ENCODE measurements at regions not wholly inside any gene's neighbourhood (a gene's known extent, or its start where the extent isn't known, plus 50 kb on each side); places are given as distances from the start of the nearest gene placed in this dataset.

GRCh38 chr3:44050867-44051266, 190.8 kb upstream of the TOPAZ1 start:
- no peak overlapping the region for H3K4me3 ChIP-seq
- intact Hi-C loops (cut with micrococcal nuclease; ENCODE audit: unreplicated experiment) (no loop called here), in situ Hi-C loops (cut with MboI) (no loop called here)
- H3K27ac ChIP-seq (ENCODE audit: control insufficient read depth, insufficient read depth), result no peak overlapping the region
- no peaks in the 10 kb centered on the region; the same call in 2 of the 3 replicates for H3K9me3 ChIP-seq (replicated peaks; ENCODE audit: control insufficient read depth, insufficient read depth, low read length)
- H3K4me1 ChIP-seq (ENCODE audit: control insufficient read depth, insufficient read depth, low read length), result peaks cover 32% of the 10 kb centered on the region
- H3K27me3 ChIP-seq (replicated peaks in 1 of 2; ENCODE audit: control insufficient read depth in 2 of 2, insufficient read depth in 2 of 2, low read length in 1 of 2), result no peaks in the 10 kb centered on the region
- no peaks in the 10 kb centered on the region for H4K20me1 ChIP-seq (ENCODE audit: control insufficient read depth, insufficient read depth)
- ChIA-PET RAD21 (ENCODE audit: unreplicated experiment) (interaction anchor here (0.7 to 2.3 kb wide), 5 partner anchors 8 to 54 kb away, joined by 3 to 8 read pairs (median 4); no protein-coding TSS in a partner anchor), CTCF (interaction anchor here (0.7 kb wide), 1 partner anchor 9 kb away, joined by 3 read pairs; no protein-coding TSS in a partner anchor), POLR2A (interaction anchor here (0.6 to 1.1 kb wide), 3 partner anchors 14 to 49 kb away, joined by 3 to 8 read pairs (median 3); no protein-coding TSS in a partner anchor), SMC1A (ENCODE audit: uncharacterized antibody, unreplicated experiment) (interaction anchor here (1.0 to 1.7 kb wide), 4 partner anchors 10 to 53 kb away, joined by 3 to 4 read pairs (median 4); no protein-coding TSS in a partner anchor)
- TF ChIP-seq RUNX3 (IDR thresholded peaks at IDR 0.05; ENCODE audit: low read length) (peak; percentile 52), RAD51 (IDR thresholded peaks at IDR 0.05) (no peak)
- H3K36me3 ChIP-seq (ENCODE audit: control insufficient read depth in 2 of 2, insufficient read depth in 2 of 2, low read length in 1 of 2), result peaks cover 0 to 4% of the 10 kb centered on the region in 2 experiments; a peak in 2 of 4 replicates
- H3K4me2 ChIP-seq (ENCODE audit: control insufficient read depth, insufficient read depth), result no peak overlapping the region
- WGBS (ENCODE audit: insufficient coverage, insufficient replicate concordance, low lambda C conversion rate, missing lambda C conversion rate), result 58% methylated on average over 2 of the region's 3 CpGs
- H3K79me2 ChIP-seq (ENCODE audit: control insufficient read depth, insufficient read depth, low read length), result peaks cover 25% of the 10 kb centered on the region
- DNase-seq (ENCODE audit: low read depth, low spot score) (no peak), ATAC-seq (no peak), FAIRE-seq (no peak)
- no peak overlapping the region for H3K9ac ChIP-seq (ENCODE audit: control insufficient read depth, insufficient read depth, low read length)
- no TSS peak for BruUV-seq (replicated peaks)
- H2AFZ ChIP-seq (ENCODE audit: control insufficient read depth, low read depth, low read length), result no peak overlapping the region

GRCh38 chr3:44055951-44056350, 185.7 kb upstream of the TOPAZ1 start:
- ChIA-PET POLR2A (interaction anchor here (1.3 kb wide), 1 partner anchor 11 kb away, joined by 5 read pairs; no protein-coding TSS in a partner anchor), RAD21 (ENCODE audit: unreplicated experiment) (interaction anchor here (1.0 kb wide), 1 partner anchor 11 kb away, joined by 7 read pairs; no protein-coding TSS in a partner anchor), CTCF (interaction anchor here (0.7 kb wide), 1 partner anchor 19 kb away, joined by 3 read pairs; no protein-coding TSS in a partner anchor), SMC1A (ENCODE audit: uncharacterized antibody, unreplicated experiment) (interaction anchor here (1.1 to 1.3 kb wide), 2 partner anchors 11 to 54 kb away, joined by 4 read pairs; no protein-coding TSS in a partner anchor)
- Histone ChIP-seq H3K9me3 (replicated peaks; ENCODE audit: control insufficient read depth, insufficient read depth, low read length) (no peaks in the 10 kb centered on the region), H3K27me3 (replicated peaks in 1 of 2; ENCODE audit: control insufficient read depth in 2 of 2, insufficient read depth in 2 of 2, low read length in 1 of 2) (no peaks in the 10 kb centered on the region), H4K20me1 (ENCODE audit: control insufficient read depth, insufficient read depth) (no peaks in the 10 kb centered on the region), H3K4me2 (ENCODE audit: control insufficient read depth, insufficient read depth) (no peak overlapping the region), H3K79me2 (ENCODE audit: control insufficient read depth, insufficient read depth, low read length) (peaks cover 20% of the 10 kb centered on the region), H3K27ac (ENCODE audit: control insufficient read depth, insufficient read depth) (no peak overlapping the region), H3K36me3 (ENCODE audit: control insufficient read depth in 2 of 2, insufficient read depth in 2 of 2, low read length in 1 of 2) (no peaks in the 10 kb centered on the region; a peak in 1 of 4 replicates), H3K9ac (ENCODE audit: control insufficient read depth, insufficient read depth, low read length) (no peak overlapping the region), H3K4me3 (no peak overlapping the region), H2AFZ (ENCODE audit: control insufficient read depth, low read depth, low read length) (no peak overlapping the region), H3K4me1 (ENCODE audit: control insufficient read depth, insufficient read depth, low read length) (peaks cover 52% of the 10 kb centered on the region)
- BruUV-seq (replicated peaks), result no TSS peak
- in situ Hi-C loops (cut with MboI), result no loop called here
- no peak for FAIRE-seq
- no peak for DNase-seq (ENCODE audit: low read depth, low spot score)
- intact Hi-C loops (cut with micrococcal nuclease; ENCODE audit: unreplicated experiment), result no loop called here
- 93% methylated on average over 3 of the region's 3 CpGs for WGBS (ENCODE audit: insufficient coverage, insufficient replicate concordance, low lambda C conversion rate, missing lambda C conversion rate)
- ATAC-seq, result no peak
- TF ChIP-seq SMC3 (IDR thresholded peaks at IDR 0.05; ENCODE audit: borderline replicate concordance, low read length) (no peak), CHD1 (IDR thresholded peaks at IDR 0.05; ENCODE audit: low read depth, low read length) (no peak), EGR1 (IDR thresholded peaks at IDR 0.05; ENCODE audit: borderline replicate concordance in 1 of 2, low read depth in 2 of 2, low read length in 2 of 2) (no peak), ATF3 (IDR thresholded peaks at IDR 0.05; ENCODE audit: borderline replicate concordance, extremely low read depth, low read depth, low read length) (no peak), NFXL1 (IDR thresholded peaks at IDR 0.05; ENCODE audit: borderline replicate concordance) (no peak), RCOR1 (conservative IDR thresholded peaks at IDR 0.05; ENCODE audit: low read depth, low read length) (no peak), ELK1 (IDR thresholded peaks at IDR 0.05; ENCODE audit: low read depth, low read length) (no peak), E2F8 (IDR thresholded peaks at IDR 0.05; ENCODE audit: low read depth, partially characterized antibody) (no peak), KDM1A (IDR thresholded peaks at IDR 0.05; ENCODE audit: borderline replicate concordance) (no peak), RAD51 (IDR thresholded peaks at IDR 0.05) (no peak), CHD4 (IDR thresholded peaks at IDR 0.05) (no peak)
